ENCODE measurements at regions not wholly inside any gene's neighbourhood (a gene's known extent, or its start where the extent isn't known, plus 50 kb on each side); places are given as distances from the start of the nearest gene placed in this dataset.
A peak's percentile ranks its signal among the peaks of the same experiment; 100 is the strongest.
"Not testable (repeated sequence)": the region's sequence is repeated elsewhere in the genome, so short reads cannot be mapped to it uniquely, and the experiment has no call there.

DNA sequence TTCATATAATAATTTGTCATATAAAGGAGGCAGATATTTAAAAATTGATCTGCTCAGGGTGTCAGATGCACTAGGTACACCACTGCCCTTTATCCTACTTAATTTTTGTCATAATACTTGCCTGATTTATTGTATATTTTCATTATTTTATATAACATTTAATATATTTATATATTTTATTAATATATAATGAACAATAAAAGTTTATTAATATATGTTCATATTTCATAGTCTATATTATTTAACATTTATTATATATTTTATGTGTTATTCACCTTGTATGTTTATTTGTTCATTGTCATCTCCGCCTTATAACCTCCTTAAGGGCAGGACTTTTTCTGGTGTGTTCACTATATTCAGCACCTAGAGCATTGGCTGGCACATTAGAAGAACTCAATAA lies 232.4 kb upstream of the AMIGO2 start:
- intact Hi-C loops (cut with DNase I; ENCODE audit: low total_unique reads), result no loop called here
- H3K4me1 ChIP-seq, result no peaks in the 10 kb centered on the region
- H3K4me3 ChIP-seq, result no peak overlapping the region
- ATAC-seq (no peak), DNase-seq (no peak)
- no peaks in the 10 kb centered on the region for H3K9me3 ChIP-seq
- H3K36me3 ChIP-seq, result no peaks in the 10 kb centered on the region
- no peak for TF ChIP-seq POLR2A (IDR thresholded peaks at IDR 0.05)
- H3K27me3 ChIP-seq, result no peaks in the 10 kb centered on the region
- in situ Hi-C loops (cut with MboI; ENCODE audit: low sequenced_read_pairs in 4 of 4), result no loop called here
- no peak overlapping the region for H3K27ac ChIP-seq

DNA sequence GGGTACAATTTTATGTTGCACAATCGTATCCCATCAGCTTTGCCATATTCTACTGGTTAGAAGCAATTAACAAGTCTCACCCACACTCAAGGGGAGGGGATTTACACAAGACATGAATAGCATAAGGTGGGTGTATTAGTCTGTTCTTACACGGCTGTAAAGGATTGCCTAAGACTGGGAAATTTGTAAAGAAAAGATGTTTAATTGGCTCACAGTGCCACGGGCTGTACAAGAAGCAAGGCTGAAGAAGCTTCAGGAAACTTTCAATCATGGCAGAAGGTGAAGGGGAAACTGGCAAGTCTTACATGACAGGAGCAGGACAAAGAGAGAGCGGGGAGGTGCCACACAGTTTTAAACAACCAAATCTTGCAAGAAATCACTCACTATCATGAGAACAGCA lies 231.8 kb upstream of the AMIGO2 start:
- Histone ChIP-seq H3K4me3 (no peak overlapping the region), H3K27ac (no peak overlapping the region), H3K36me3 (no peaks in the 10 kb centered on the region), H3K9me3 (no peaks in the 10 kb centered on the region), H3K4me1 (no peaks in the 10 kb centered on the region), H3K27me3 (no peaks in the 10 kb centered on the region)
- DNase-seq (no peak), ATAC-seq (no peak)
- in situ Hi-C loops (cut with MboI; ENCODE audit: low sequenced_read_pairs in 4 of 4) (no loop called here), intact Hi-C loops (cut with DNase I; ENCODE audit: low total_unique reads) (no loop called here)
- TF ChIP-seq POLR2A (IDR thresholded peaks at IDR 0.05), result no peak
- TF ChIP-seq, protein P1, sequence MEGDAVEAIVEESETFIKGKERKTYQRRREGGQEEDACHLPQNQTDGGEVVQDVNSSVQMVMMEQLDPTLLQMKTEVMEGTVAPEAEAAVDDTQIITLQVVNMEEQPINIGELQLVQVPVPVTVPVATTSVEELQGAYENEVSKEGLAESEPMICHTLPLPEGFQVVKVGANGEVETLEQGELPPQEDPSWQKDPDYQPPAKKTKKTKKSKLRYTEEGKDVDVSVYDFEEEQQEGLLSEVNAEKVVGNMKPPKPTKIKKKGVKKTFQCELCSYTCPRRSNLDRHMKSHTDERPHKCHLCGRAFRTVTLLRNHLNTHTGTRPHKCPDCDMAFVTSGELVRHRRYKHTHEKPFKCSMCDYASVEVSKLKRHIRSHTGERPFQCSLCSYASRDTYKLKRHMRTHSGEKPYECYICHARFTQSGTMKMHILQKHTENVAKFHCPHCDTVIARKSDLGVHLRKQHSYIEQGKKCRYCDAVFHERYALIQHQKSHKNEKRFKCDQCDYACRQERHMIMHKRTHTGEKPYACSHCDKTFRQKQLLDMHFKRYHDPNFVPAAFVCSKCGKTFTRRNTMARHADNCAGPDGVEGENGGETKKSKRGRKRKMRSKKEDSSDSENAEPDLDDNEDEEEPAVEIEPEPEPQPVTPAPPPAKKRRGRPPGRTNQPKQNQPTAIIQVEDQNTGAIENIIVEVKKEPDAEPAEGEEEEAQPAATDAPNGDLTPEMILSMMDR (IDR thresholded peaks at IDR 0.05 in 4 of 5, conservative IDR thresholded peaks at IDR 0.05 in 1 of 5), result no peak

DNA sequence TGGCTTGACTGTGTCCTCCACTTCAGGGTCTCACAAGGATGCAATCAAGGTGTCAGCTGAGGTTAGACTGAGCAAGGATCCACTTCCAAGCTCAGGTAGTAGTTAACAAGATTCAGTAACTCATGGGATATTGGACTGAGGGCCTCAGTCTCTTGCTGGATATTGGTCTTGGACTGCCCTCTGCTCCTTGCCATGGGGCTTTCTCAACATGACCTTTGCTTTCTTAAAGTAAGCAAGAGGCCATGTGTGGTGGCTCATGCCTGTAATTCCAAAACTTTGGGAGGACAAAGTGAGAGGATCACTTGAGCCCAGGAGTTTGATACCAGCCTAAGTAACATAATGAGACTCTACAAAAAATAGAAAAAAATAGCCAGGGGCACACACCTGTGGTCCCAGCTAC lies 231.3 kb upstream of the AMIGO2 start:
- Histone ChIP-seq H3K9me3 (no peaks in the 10 kb centered on the region), H3K4me3 (no peak overlapping the region), H3K36me3 (no peaks in the 10 kb centered on the region), H3K4me1 (no peaks in the 10 kb centered on the region), H3K27me3 (no peaks in the 10 kb centered on the region), H3K27ac (no peak overlapping the region)
- TF ChIP-seq POLR2A (IDR thresholded peaks at IDR 0.05), result no peak
- TF ChIP-seq, protein P1 (IDR thresholded peaks at IDR 0.05 in 4 of 5, conservative IDR thresholded peaks at IDR 0.05 in 1 of 5), result no peak
- ATAC-seq (no peak), DNase-seq (no peak)
- in situ Hi-C loops (cut with MboI; ENCODE audit: low sequenced_read_pairs in 4 of 4), result no loop called here
- intact Hi-C loops (cut with DNase I; ENCODE audit: low total_unique reads), result no loop called here

DNA sequence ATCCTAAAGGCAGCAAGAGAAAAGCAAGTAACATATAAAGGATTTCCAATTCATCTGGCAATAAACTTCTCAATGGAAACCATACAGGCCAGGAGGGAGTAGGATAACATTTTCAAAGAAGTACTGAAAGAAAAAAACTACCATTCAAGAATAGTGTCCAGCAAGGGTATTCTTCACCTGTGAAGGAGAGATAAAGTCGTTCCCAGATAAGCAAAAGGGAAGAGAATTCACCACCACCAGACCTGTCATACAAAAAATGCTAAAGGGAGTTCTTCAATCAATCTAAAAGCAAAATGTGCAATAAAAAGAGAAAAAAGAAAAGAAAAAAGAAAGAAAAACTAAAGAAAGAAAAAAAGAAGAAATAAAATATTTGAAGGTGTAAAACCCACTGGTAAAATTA lies 228.9 kb upstream of the AMIGO2 start:
- Histone ChIP-seq H3K36me3 (no peaks in the 10 kb centered on the region), H3K27me3 (no peaks in the 10 kb centered on the region), H3K9me3 (no peaks in the 10 kb centered on the region), H3K27ac (no peak overlapping the region), H3K4me3 (no peak overlapping the region), H3K4me1 (no peaks in the 10 kb centered on the region)
- ATAC-seq (no peak), DNase-seq (no peak)
- intact Hi-C loops (cut with DNase I; ENCODE audit: low total_unique reads), result loop anchor here (5.0 kb wide), 1 partner anchor 276 kb away; no protein-coding TSS in a partner anchor
- TF ChIP-seq, protein P1 (IDR thresholded peaks at IDR 0.05 in 4 of 5, conservative IDR thresholded peaks at IDR 0.05 in 1 of 5), result no peak
- no peak for TF ChIP-seq POLR2A (IDR thresholded peaks at IDR 0.05)
- in situ Hi-C loops (cut with MboI; ENCODE audit: low sequenced_read_pairs in 4 of 4), result no loop called here

DNA sequence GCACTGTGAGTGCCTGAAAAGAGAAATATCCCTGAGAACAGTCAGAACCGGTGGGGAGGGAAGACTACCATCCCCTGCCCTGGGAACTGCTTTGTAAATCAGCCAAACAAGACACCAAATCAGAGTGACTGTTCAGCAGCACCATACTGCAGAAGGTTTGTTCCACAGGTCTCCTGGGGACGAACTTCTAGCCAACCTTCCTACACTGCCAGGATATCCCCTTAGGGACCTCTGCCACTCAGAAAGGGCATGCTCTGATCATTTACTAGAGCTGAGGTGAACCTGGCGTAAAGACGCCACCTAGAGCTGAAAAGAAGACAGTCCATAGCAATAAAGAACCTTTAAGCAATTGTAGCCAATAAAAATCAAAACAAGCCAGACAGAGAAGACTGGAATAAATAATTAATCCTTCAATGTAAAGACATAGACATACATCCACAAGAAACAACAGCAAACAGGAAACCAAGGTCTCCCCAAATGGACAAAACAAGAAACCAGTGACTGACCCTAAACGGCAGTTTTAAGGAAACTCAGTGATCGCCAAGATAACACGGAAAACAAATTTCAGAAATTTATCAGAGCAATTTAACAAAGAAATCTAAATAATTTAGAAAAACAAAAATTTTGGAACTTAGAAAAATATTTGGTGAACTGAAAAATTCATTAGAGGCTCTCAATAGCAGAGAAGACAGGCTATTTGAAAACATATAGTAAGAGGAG lies 228.1 kb upstream of the AMIGO2 start:
- Histone ChIP-seq H3K4me3 (no peak overlapping the region), H3K27me3 (no peaks in the 10 kb centered on the region), H3K9me3 (no peaks in the 10 kb centered on the region), H3K4me1 (no peaks in the 10 kb centered on the region), H3K27ac (no peak overlapping the region), H3K36me3 (no peaks in the 10 kb centered on the region)
- intact Hi-C loops (cut with DNase I; ENCODE audit: low total_unique reads), result loop anchor here (5.0 kb wide), 1 partner anchor 276 kb away; no protein-coding TSS in a partner anchor
- in situ Hi-C loops (cut with MboI; ENCODE audit: low sequenced_read_pairs in 4 of 4), result no loop called here
- no peak for DNase-seq
- TF ChIP-seq POLR2A (IDR thresholded peaks at IDR 0.05), result no peak
- TF ChIP-seq, protein P1 (IDR thresholded peaks at IDR 0.05 in 4 of 5, conservative IDR thresholded peaks at IDR 0.05 in 1 of 5), result peak in 1 of 5 experiments; percentile 22
- no peak for ATAC-seq

DNA sequence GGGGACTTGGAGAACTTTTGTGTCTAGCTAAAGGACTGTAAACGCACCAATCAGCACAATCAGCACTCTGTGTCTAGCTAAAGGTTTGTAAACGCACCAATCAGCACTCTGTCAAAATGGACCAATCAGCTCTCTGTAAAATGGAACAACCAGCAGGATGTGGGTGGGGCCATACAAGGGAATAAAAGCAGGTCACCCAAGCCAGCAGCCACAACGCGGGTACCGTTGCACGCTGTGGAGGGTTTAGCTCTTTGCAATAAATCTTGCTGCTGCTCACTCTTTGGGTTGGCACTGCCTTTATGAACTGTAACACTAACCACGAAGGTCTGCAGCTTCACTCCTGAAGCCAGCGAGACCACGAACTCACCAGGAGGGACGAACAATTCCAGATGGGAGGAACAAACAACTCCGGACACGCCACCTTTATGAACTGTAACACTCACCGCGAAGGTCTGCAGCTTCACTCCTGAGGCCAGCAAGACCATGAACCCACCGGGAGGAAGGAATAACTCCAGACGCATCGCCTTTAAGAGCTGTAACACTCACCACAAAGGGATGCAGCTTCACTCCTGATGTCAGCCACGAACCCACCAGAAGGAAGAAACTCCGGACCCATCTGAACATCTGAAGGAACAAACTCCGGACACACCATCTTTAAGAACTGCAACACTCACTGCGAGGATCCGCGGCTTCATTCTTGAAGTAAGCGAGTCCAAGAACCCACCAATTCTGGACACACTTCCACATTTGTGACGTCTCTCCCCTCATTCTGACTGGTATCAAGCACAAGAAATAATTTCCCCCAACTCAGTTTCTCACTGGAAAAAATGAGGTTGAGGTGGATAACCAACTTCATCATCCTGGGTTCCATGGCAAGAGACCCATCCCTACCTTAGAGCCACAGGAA lies 227.3 kb upstream of the AMIGO2 start:
- ATAC-seq; H3K9me3 ChIP-seq; in situ Hi-C loops (cut with MboI; ENCODE audit: low sequenced_read_pairs in 4 of 4); H3K27ac ChIP-seq; H3K4me3 ChIP-seq; DNase-seq; H3K36me3 ChIP-seq; H3K4me1 ChIP-seq; H3K27me3 ChIP-seq: not testable (repeated sequence)
- intact Hi-C loops (cut with DNase I; ENCODE audit: low total_unique reads), result loop anchor here (5.0 kb wide), 1 partner anchor 275 kb away; no protein-coding TSS in a partner anchor

Measured in gastrocnemius medialis (tissue), 4 donors.